Ovary (tissue), 7 donors: ENCODE measurements at regions not wholly inside any gene's neighbourhood (a gene's known extent, or its start where the extent isn't known, plus 50 kb on each side); places are given as distances from the start of the nearest gene placed in this dataset.
"Not testable (repeated sequence)": the region's sequence is repeated elsewhere in the genome, so short reads cannot be mapped to it uniquely, and the experiment has no call there.

Source experiments
- DNase-seq, 5 donors: peaks; one replicate each; pipeline ENCODE4 v3.0.0-alpha.2; 2019 to 2020
- H3K27ac ChIP-seq, 2 donors: fragments of 200-600 bp; one replicate each; pipeline versions ENCODE4 v1.5.1 to v1.8.0; 2019 to 2022
- H3K27me3 ChIP-seq: fragments of 200-600 bp; one replicate; pipeline ENCODE4 v1.8.0; 2022
- H3K36me3 ChIP-seq: fragments of 200-600 bp; sonication (generic); one replicate; pipeline ENCODE4 v1.5.1; 2019
- H3K4me1 ChIP-seq: one replicate; pipeline ENCODE4 v1.8.1; 2013; ENCODE audit warnings: mild to moderate bottlenecking, moderate library complexity; ENCODE audit not compliant: insufficient read depth
- H3K4me3 ChIP-seq: fragments of 200-600 bp; sonication (generic); one replicate; pipeline ENCODE4 v1.5.1; 2017
- H3K9me3 ChIP-seq, 2 donors: fragments of 200-600 bp in 1 of 2; sonication (generic) in 1 of 2; one replicate each; pipeline versions ENCODE4 v1.5.1 to v1.8.1; 2013 to 2019; ENCODE audit warnings: mild to moderate bottlenecking in 1 of 2, moderate library complexity in 1 of 2
- EP300 ChIP-seq: sonication (generic); formaldehyde crosslinking; IDR thresholded peaks from one replicate; pipeline ENCODE4 v1.6.1; 2017; ENCODE audit warnings: antibody characterized with exemption
- POLR2A ChIP-seq: fragments of 450-650 bp; IDR thresholded peaks from one replicate; pipeline ENCODE4 v1.6.1; 2017; ENCODE audit warnings: antibody characterized with exemption, mild to moderate bottlenecking, moderate library complexity
- WGBS, 3 donors: extraction: QIAGEN DNeasy Blood & Tissue Kit in 1 of 3; methylation state at CpG; one replicate each; pipeline versions ENCODE4 v1.1.5 to v1.1.7; 2013 to 2017; 5-methylcytosine and 5-hydroxymethylcytosine counted together
- intact Hi-C, 4 donors: fragments of 100-400 bp; cut with DNase I; formaldehyde crosslinking; loops; one replicate each; pipeline versions ENCODE4 v1.11.0 to v1.15.1; 2022 to 2023
- TF ChIP-seq, protein P1 (sequence below), 3 donors: fragments of 450-650 bp in 2 of 3; fragments of 200-600 bp in 1 of 3; IDR thresholded peaks; one replicate each; pipeline versions ENCODE4 v1.5.1 to v1.8.0; 2016 to 2022; ENCODE audit warnings: antibody characterized with exemption in 3 of 3, mild to moderate bottlenecking in 1 of 3
- donor health status: DM: no; HTN: no; CAD: no; lungs with moderate emphysema.
- donor health status: DM: no; HTN: no; CAD: no.
- donor health status: Bipolar disorder and iron deficiency.
- donor health status: DM: no; HTN: no; CAD: no.
- donor health status: DM: yes; HTN: yes; CAD: no.

DNA sequence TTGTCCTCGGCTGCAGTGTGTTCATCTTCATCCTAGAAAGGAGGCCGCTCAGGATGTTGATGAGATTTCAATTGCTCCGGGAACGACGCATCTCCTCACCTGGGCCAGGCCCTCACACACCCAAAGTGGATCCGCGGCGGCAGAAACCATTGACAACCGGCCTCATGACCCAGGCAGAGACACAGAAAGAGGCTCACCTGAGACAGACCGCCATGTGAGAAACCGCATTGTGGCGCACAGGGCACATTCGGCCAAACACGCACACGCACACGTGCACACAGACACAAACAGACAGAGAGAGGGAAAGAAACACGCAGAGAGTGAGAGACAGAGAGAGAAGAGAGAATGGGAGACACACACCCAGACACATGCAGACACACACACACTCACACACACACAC is 3879.3 kb downstream of the SRGAP2C start:
- peak in 2 of 5 donors; percentile 7 for DNase-seq
- H3K27me3 ChIP-seq, H3K4me3 ChIP-seq, H3K27ac ChIP-seq, H3K4me1 ChIP-seq, H3K36me3 ChIP-seq, intact Hi-C loops, H3K9me3 ChIP-seq: not testable (repeated sequence)
- WGBS, 3 donors: 87 to 90% (median 87%) methylated on average over 12 to 15 of the region's 17 CpGs

DNA sequence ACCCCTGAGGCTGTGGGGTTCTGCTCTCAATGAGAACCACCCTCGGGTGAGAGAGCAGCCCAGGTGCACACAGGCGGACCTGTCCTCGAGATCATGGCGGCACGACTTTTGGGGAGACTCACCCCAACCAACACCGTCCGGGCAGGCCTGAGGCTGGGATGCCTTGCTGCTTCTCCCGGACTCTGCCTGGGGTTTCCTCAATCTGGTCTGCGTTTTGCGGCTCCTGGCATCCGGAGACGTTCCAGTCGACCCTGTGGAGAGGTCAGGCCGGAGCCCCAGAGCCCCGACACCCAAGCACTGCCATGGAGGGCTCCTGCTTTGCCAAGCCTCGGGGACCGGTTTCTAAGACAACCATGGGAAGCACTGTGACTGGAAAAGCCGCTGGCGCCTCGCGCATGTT is 3879.7 kb downstream of the SRGAP2C start:
- WGBS, 3 donors: 82 to 90% (median 85%) methylated on average over 21 of the region's 21 CpGs
- peak in 2 of 5 donors; percentile 10 to 12 for DNase-seq
- Histone ChIP-seq H3K27me3 (no peaks in the 10 kb centered on the region), H3K27ac (no peak overlapping the region), H3K9me3 (peaks cover 0 to 4% of the 10 kb centered on the region in 2 donors), H3K4me1 (no peaks in the 10 kb centered on the region), H3K4me3 (no peak overlapping the region), H3K36me3 (no peaks in the 10 kb centered on the region)
- TF ChIP-seq, protein P1, sequence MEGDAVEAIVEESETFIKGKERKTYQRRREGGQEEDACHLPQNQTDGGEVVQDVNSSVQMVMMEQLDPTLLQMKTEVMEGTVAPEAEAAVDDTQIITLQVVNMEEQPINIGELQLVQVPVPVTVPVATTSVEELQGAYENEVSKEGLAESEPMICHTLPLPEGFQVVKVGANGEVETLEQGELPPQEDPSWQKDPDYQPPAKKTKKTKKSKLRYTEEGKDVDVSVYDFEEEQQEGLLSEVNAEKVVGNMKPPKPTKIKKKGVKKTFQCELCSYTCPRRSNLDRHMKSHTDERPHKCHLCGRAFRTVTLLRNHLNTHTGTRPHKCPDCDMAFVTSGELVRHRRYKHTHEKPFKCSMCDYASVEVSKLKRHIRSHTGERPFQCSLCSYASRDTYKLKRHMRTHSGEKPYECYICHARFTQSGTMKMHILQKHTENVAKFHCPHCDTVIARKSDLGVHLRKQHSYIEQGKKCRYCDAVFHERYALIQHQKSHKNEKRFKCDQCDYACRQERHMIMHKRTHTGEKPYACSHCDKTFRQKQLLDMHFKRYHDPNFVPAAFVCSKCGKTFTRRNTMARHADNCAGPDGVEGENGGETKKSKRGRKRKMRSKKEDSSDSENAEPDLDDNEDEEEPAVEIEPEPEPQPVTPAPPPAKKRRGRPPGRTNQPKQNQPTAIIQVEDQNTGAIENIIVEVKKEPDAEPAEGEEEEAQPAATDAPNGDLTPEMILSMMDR (IDR thresholded peaks at IDR 0.05): no peak
- TF ChIP-seq POLR2A (no peak), EP300 (no peak)
- intact Hi-C loops: no loop called here

DNA sequence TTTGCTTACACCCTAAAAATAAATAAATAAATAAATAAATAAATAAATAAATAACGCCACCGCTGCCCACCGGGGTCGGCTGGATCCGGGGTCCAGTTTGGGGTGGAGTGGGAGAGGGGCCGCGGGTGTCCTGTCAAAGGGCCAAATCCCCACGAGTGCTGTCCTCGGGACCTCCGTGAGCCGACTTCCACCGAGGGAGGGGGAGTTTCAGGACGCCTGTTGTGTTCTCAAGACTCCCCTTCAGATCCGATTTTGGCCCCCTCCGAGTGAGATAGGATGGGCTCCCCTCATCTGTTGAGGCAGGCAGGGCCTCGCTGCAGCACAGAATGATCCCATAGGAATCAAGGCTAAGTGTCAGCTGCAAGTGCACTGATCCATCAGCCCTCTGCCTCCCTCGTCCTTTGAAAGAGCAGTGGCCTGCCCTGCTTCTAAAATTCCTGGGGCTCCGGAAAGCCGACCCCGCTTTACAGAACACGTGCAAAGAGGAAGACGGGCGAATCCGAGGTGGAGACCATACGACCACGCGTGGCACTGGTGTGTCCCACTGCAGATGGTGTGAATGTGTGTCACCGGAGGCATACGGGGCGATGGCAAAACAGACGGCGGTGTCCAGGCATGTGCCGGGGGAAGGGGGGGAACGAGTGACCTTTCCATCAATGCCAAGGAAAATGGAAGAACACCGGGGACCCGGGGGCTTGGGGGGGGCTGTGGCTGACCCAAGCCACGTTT is 3880.5 kb downstream of the SRGAP2C start:
- Histone ChIP-seq H3K36me3 (no peaks in the 10 kb centered on the region), H3K27me3 (no peaks in the 10 kb centered on the region), H3K4me3 (no peak overlapping the region), H3K4me1 (no peaks in the 10 kb centered on the region), H3K9me3 (peaks cover 0 to 4% of the 10 kb centered on the region in 2 donors), H3K27ac (no peak overlapping the region)
- DNase-seq: peak in 2 of 5 donors; percentile 6 to 14
- intact Hi-C loops: no loop called here
- 82 to 88% (median 87%) methylated on average over 37 of the region's 37 CpGs for WGBS, 3 donors
- no peak for TF ChIP-seq EP300
- no peak for TF ChIP-seq POLR2A
- TF ChIP-seq, protein P1 (IDR thresholded peaks at IDR 0.05): no peak

- no peak overlapping the region for H3K4me3 ChIP-seq
- DNase-seq: peak in 1 of 5 donors; percentile 16
- intact Hi-C loops: no loop called here
- TF ChIP-seq, protein P1 (IDR thresholded peaks at IDR 0.05): no peak
- TF ChIP-seq POLR2A: no peak
- no peak for TF ChIP-seq EP300
- no peak overlapping the region for H3K27ac ChIP-seq
- H3K36me3 ChIP-seq: no peaks in the 10 kb centered on the region
- H3K27me3 ChIP-seq: no peaks in the 10 kb centered on the region
- peaks cover 0 to 4% of the 10 kb centered on the region in 2 donors for H3K9me3 ChIP-seq
- H3K4me1 ChIP-seq: no peaks in the 10 kb centered on the region
- WGBS, 3 donors: 81 to 91% (median 83%) methylated on average over 14 of the region's 14 CpGs
These were observed 3881.0 kb downstream of the SRGAP2C start for GRCh38 chr1:125065821-125066180.

GRCh38 chr1:125066385-125066784 is 3881.6 kb downstream of the SRGAP2C start:
- WGBS, 3 donors: 81 to 87% (median 83%) methylated on average over 22 of the region's 22 CpGs
- Histone ChIP-seq H3K4me1 (no peaks in the 10 kb centered on the region), H3K36me3 (no peaks in the 10 kb centered on the region), H3K4me3 (no peak overlapping the region), H3K27ac (no peak overlapping the region), H3K27me3 (no peaks in the 10 kb centered on the region), H3K9me3 (peaks cover 0 to 4% of the 10 kb centered on the region in 2 donors)
- peak in 1 of 5 donors; percentile 18 for DNase-seq
- TF ChIP-seq, protein P1 (IDR thresholded peaks at IDR 0.05): no peak
- no peak for TF ChIP-seq POLR2A
- TF ChIP-seq EP300: no peak
- intact Hi-C loops: no loop called here

GRCh38 chr1:125066849-125067248 is 3882.1 kb downstream of the SRGAP2C start:
- DNase-seq: peak in 2 of 5 donors; percentile 5 to 18
- H3K36me3 ChIP-seq, intact Hi-C loops, H3K27me3 ChIP-seq, H3K4me1 ChIP-seq, H3K4me3 ChIP-seq, H3K9me3 ChIP-seq, H3K27ac ChIP-seq: not testable (repeated sequence)
- 85 to 95% (median 89%) methylated on average over 12 to 13 of the region's 13 CpGs for WGBS, 3 donors
